Osteocyte (in vitro differentiated cells): ENCODE measurements at regions not wholly inside any gene's neighbourhood (a gene's known extent, or its start where the extent isn't known, plus 50 kb on each side); places are given as distances from the start of the nearest gene placed in this dataset.

Experiments used
- DNase-seq: peaks from one replicate; pipeline ENCODE4 v3.0.0; 2021; ENCODE audit warnings: mixed read lengths; ENCODE audit not compliant: unreplicated experiment; ENCODE audit errors: extremely low spot score
- H3K27ac Mint-ChIP-seq: one replicate; pipeline ENCODE4 v1.8.0; 2021; ENCODE audit warnings: mild to moderate bottlenecking, mixed read lengths; ENCODE audit not compliant: unreplicated experiment
- H3K27me3 Mint-ChIP-seq: one replicate; pipeline ENCODE4 v1.8.0; 2021; ENCODE audit warnings: mixed read lengths; ENCODE audit not compliant: unreplicated experiment
- H3K36me3 Mint-ChIP-seq: one replicate; pipeline ENCODE4 v1.8.0; 2021; ENCODE audit warnings: mixed read lengths; ENCODE audit not compliant: unreplicated experiment
- H3K4me1 Mint-ChIP-seq: one replicate; pipeline ENCODE4 v1.8.0; 2021; ENCODE audit warnings: mixed read lengths; ENCODE audit not compliant: unreplicated experiment
- H3K4me3 Mint-ChIP-seq: one replicate; pipeline ENCODE4 v1.8.0; 2021; ENCODE audit warnings: mild to moderate bottlenecking, moderate library complexity, mixed read lengths; ENCODE audit not compliant: unreplicated experiment
- H3K9me3 Mint-ChIP-seq: one replicate; pipeline ENCODE4 v1.8.0; 2021; ENCODE audit warnings: mixed read lengths; ENCODE audit not compliant: unreplicated experiment
- CTCF ChIP-seq: fragments of 200-600 bp; sonication (generic); IDR thresholded peaks from 2 replicates; pipeline ENCODE4 v1.5.0; 2021; ENCODE audit warnings: antibody characterized with exemption, mild to moderate bottlenecking, moderate library complexity

GRCh38 chr13:70484931-70485330, 376.7 kb upstream of the KLHL1 start:
- Mint-ChIP-seq H3K9me3 (peaks cover 6% of the 10 kb centered on the region), H3K36me3 (no peaks in the 10 kb centered on the region), H3K27me3 (peaks cover 18% of the 10 kb centered on the region), H3K4me3 (no peak overlapping the region), H3K27ac (no peak overlapping the region), H3K4me1 (no peaks in the 10 kb centered on the region)
- TF ChIP-seq CTCF = no peak
- no peak for DNase-seq

GRCh38 chr13:70483599-70484276, 375.5 kb upstream of the KLHL1 start:
- no peak for TF ChIP-seq CTCF
- H3K36me3 Mint-ChIP-seq = no peaks in the 10 kb centered on the region
- no peaks in the 10 kb centered on the region for H3K9me3 Mint-ChIP-seq
- H3K4me3 Mint-ChIP-seq = no peak overlapping the region
- H3K27ac Mint-ChIP-seq = no peak overlapping the region
- H3K27me3 Mint-ChIP-seq = peaks cover 18% of the 10 kb centered on the region
- no peak for DNase-seq
- H3K4me1 Mint-ChIP-seq = no peaks in the 10 kb centered on the region

GRCh38 chr13:70473907-70474306, 365.7 kb upstream of the KLHL1 start:
- no peak for TF ChIP-seq CTCF
- Mint-ChIP-seq H3K36me3 (no peaks in the 10 kb centered on the region), H3K9me3 (no peaks in the 10 kb centered on the region), H3K27me3 (peaks cover 3% of the 10 kb centered on the region), H3K4me1 (no peaks in the 10 kb centered on the region), H3K4me3 (no peak overlapping the region), H3K27ac (no peak overlapping the region)
- DNase-seq = no peak

- H3K9me3 Mint-ChIP-seq = no peaks in the 10 kb centered on the region
- H3K4me3 Mint-ChIP-seq = no peak overlapping the region
- no peak overlapping the region for H3K27ac Mint-ChIP-seq
- no peak for DNase-seq
- TF ChIP-seq CTCF = no peak
- no peaks in the 10 kb centered on the region for H3K36me3 Mint-ChIP-seq
- H3K27me3 Mint-ChIP-seq = peaks cover 5% of the 10 kb centered on the region
- H3K4me1 Mint-ChIP-seq = no peaks in the 10 kb centered on the region
Observed at GRCh38 chr13:70469077-70469476, 360.8 kb upstream of the KLHL1 start.

- Mint-ChIP-seq H3K27ac (no peak overlapping the region), H3K27me3 (no peaks in the 10 kb centered on the region), H3K9me3 (peaks cover 6% of the 10 kb centered on the region), H3K36me3 (no peaks in the 10 kb centered on the region), H3K4me3 (no peak overlapping the region), H3K4me1 (no peaks in the 10 kb centered on the region)
- no peak for DNase-seq
- TF ChIP-seq CTCF = no peak
Observed at GRCh38 chr13:70457474-70457873, 349.2 kb upstream of the KLHL1 start.
